ENCODE measurements at regions not wholly inside any gene's neighbourhood (a gene's known extent, or its start where the extent isn't known, plus 50 kb on each side); places are given as distances from the start of the nearest gene placed in this dataset.

- TF ChIP-seq CTCF (IDR thresholded peaks at IDR 0.05; ENCODE audit: insufficient read depth, low read length, poor library complexity, severe bottlenecking) = no peak
- Histone ChIP-seq H3K36me3 (ENCODE audit: control insufficient read depth, insufficient read depth, low read length) (no peaks in the 10 kb centered on the region), H3K27me3 (ENCODE audit: control insufficient read depth, insufficient read depth, low read length) (no peaks in the 10 kb centered on the region), H3K4me3 (ENCODE audit: low read depth, low read length) (no peak overlapping the region)
- DNase-seq (ENCODE audit: low read depth) = no peak
Measured at GRCh38 chr14:50044042-50044651, 72.2 kb downstream of the VCPKMT start.

GRCh38 chr14:50045039-50045711, 71.2 kb downstream of the VCPKMT start:
- DNase-seq (ENCODE audit: low read depth) = no peak
- no peak for TF ChIP-seq CTCF (IDR thresholded peaks at IDR 0.05; ENCODE audit: insufficient read depth, low read length, poor library complexity, severe bottlenecking)
- no peaks in the 10 kb centered on the region for H3K36me3 ChIP-seq (ENCODE audit: control insufficient read depth, insufficient read depth, low read length)

GRCh38 chr14:50045837-50046236, 70.5 kb downstream of the VCPKMT start:
- no peaks in the 10 kb centered on the region for H3K27me3 ChIP-seq (ENCODE audit: control insufficient read depth, insufficient read depth, low read length)
- H3K4me3 ChIP-seq (ENCODE audit: low read depth, low read length) = no peak overlapping the region
- DNase-seq (ENCODE audit: low read depth) = no peak
- TF ChIP-seq CTCF (IDR thresholded peaks at IDR 0.05; ENCODE audit: insufficient read depth, low read length, poor library complexity, severe bottlenecking) = no peak
- no peaks in the 10 kb centered on the region for H3K36me3 ChIP-seq (ENCODE audit: control insufficient read depth, insufficient read depth, low read length)

More at GRCh38 chr14:50045039-50045711, 71.2 kb downstream of the VCPKMT start:
- Histone ChIP-seq H3K4me3 (ENCODE audit: low read depth, low read length) (no peak overlapping the region), H3K27me3 (ENCODE audit: control insufficient read depth, insufficient read depth, low read length) (no peaks in the 10 kb centered on the region)

- no peak for TF ChIP-seq CTCF (IDR thresholded peaks at IDR 0.05; ENCODE audit: insufficient read depth, low read length, poor library complexity, severe bottlenecking)
- H3K4me3 ChIP-seq (ENCODE audit: low read depth, low read length) = no peak overlapping the region
- no peaks in the 10 kb centered on the region for H3K27me3 ChIP-seq (ENCODE audit: control insufficient read depth, insufficient read depth, low read length)
- DNase-seq (ENCODE audit: low read depth) = no peak
- no peaks in the 10 kb centered on the region for H3K36me3 ChIP-seq (ENCODE audit: control insufficient read depth, insufficient read depth, low read length)
Measured at GRCh38 chr14:50047274-50047676, 69.1 kb downstream of the VCPKMT start.

GRCh38 chr14:50049093-50049492, 67.3 kb downstream of the VCPKMT start:
- no peak for TF ChIP-seq CTCF (IDR thresholded peaks at IDR 0.05; ENCODE audit: insufficient read depth, low read length, poor library complexity, severe bottlenecking)
- H3K27me3 ChIP-seq (ENCODE audit: control insufficient read depth, insufficient read depth, low read length) = no peaks in the 10 kb centered on the region
- no peak for DNase-seq (ENCODE audit: low read depth)
- no peak overlapping the region for H3K4me3 ChIP-seq (ENCODE audit: low read depth, low read length)
- H3K36me3 ChIP-seq (ENCODE audit: control insufficient read depth, insufficient read depth, low read length) = no peaks in the 10 kb centered on the region
